HCT116 (cell line): ENCODE measurements at regions not wholly inside any gene's neighbourhood (a gene's known extent, or its start where the extent isn't known, plus 50 kb on each side); places are given as distances from the start of the nearest gene placed in this dataset.

Experiments used
- ATAC-seq: fragments of 200-7000 bp; cut with Tn5 transposase; 2 replicates; pipeline ENCODE4 v1.9.1; 2020; ENCODE audit warnings: mild to moderate bottlenecking, moderate library complexity
- BruUV-seq: library from RNA; stranded (reverse); fragments of 400-500 nt; replicated peaks from 2 replicates; lab custom pipeline; 2021; lab: Mats Ljungman, UMichigan
- CTCF ChIA-PET: fragments of 300-600 bp; sonication (Branson Sonifier 250); formaldehyde crosslinking; loops from one replicate; lab custom pipeline; 2021; ENCODE audit warnings: antibody characterized with exemption; lab: Charles Lee
- POLR2A ChIA-PET: fragments of 300-600, 350-600 bp; sonication (Branson Sonifier 250); formaldehyde crosslinking; loops from one replicate; lab custom pipeline; 2021; ENCODE audit warnings: antibody characterized with exemption; lab: Charles Lee
- RAD21 ChIA-PET, 2 experiments: fragments of 300-600 bp; sonication (Branson Sonifier 250); formaldehyde crosslinking; loops; one replicate each; lab custom pipeline; 2023; ENCODE audit warnings: low total read pairs in 2 of 2; ENCODE audit not compliant: uncharacterized antibody in 2 of 2, unreplicated experiment in 2 of 2, low non-redundant PET in 1 of 2; lab: Charles Lee
- DNase-seq: peaks from one replicate; pipeline ENCODE4 v3.0.0-alpha.2; 2010; ENCODE audit warnings: low read depth, low spot score
- H2AFZ ChIP-seq: fragments of 200-600 bp; shearing (Covaris generic), sonication (generic); 2 replicates; pipeline ENCODE4 v1.6.1; 2017; ENCODE audit warnings: low read depth, mixed run types, mixed read lengths, antibody characterized with exemption, low read length; ENCODE audit not compliant: poor library complexity, severe bottlenecking
- H3K27ac ChIP-seq: 2 replicates; pipeline ENCODE4 v1.5.1; 2012; ENCODE audit warnings: low read depth, low read length
- H3K27me3 ChIP-seq: fragments of 200-600 bp; sonication (generic); 2 replicates; pipeline ENCODE4 v1.6.1; 2016; ENCODE audit warnings: mixed run types, low read length, mixed read lengths; ENCODE audit not compliant: insufficient read depth
- H3K36me3 ChIP-seq, 2 experiments: fragments of 200-500 bp in 1 of 2; fragments of 200-600 bp in 1 of 2; sonication (Bioruptor generic) in 1 of 2; sonication (generic) in 1 of 2; 2 replicates each; pipeline versions ENCODE4 v1.5.1 to v1.6.1; 2014 to 2016; ENCODE audit warnings: low read length in 2 of 2, inconsistent platforms in 1 of 2, mixed read lengths in 1 of 2, mixed run types in 1 of 2; ENCODE audit not compliant: insufficient read depth in 2 of 2, control insufficient read depth in 1 of 2
- H3K4me1 ChIP-seq, 2 experiments: fragments of 200-600 bp in 1 of 2; sonication (generic) in 1 of 2; 2 replicates each; pipeline versions ENCODE4 v1.5.1 to v1.6.1; 2012 to 2017; ENCODE audit warnings: low read length in 2 of 2, inconsistent platforms in 1 of 2, mild to moderate bottlenecking in 1 of 2, mixed read lengths in 1 of 2, mixed run types in 1 of 2, moderate library complexity in 1 of 2; ENCODE audit not compliant: insufficient read depth in 2 of 2, control insufficient read depth in 1 of 2
- H3K4me2 ChIP-seq: fragments of 200-600 bp; sonication (generic); 2 replicates; pipeline ENCODE4 v1.6.1; 2017; ENCODE audit warnings: mixed run types, low read length, mixed read lengths
- H3K4me3 ChIP-seq, 2 experiments: fragments of 200-600 bp in 1 of 2; sonication (generic) in 1 of 2; replicated peaks in 1 of 2; 2 replicates each; pipeline ENCODE4 v1.5.1; 2011 to 2016; ENCODE audit warnings: low read length in 2 of 2, control low read depth in 1 of 2, low read depth in 1 of 2, mild to moderate bottlenecking in 1 of 2, mixed read lengths in 1 of 2, mixed run types in 1 of 2
- H3K79me2 ChIP-seq: fragments of 200-600 bp; sonication (generic); 2 replicates; pipeline ENCODE4 v1.6.1; 2017; ENCODE audit warnings: mild to moderate bottlenecking, mixed run types, low read length, moderate library complexity, mixed read lengths; ENCODE audit not compliant: insufficient read depth
- H3K9ac ChIP-seq: fragments of 200-600 bp; sonication (generic); 2 replicates; pipeline ENCODE4 v1.6.1; 2016; ENCODE audit warnings: low read length, mixed read lengths
- H3K9me2 ChIP-seq: fragments of 200-600 bp; sonication (generic), shearing (Covaris generic); 2 replicates; pipeline ENCODE4 v1.6.1; 2017; ENCODE audit warnings: mixed run types, mild to moderate bottlenecking, moderate library complexity; ENCODE audit not compliant: insufficient read depth
- H3K9me3 ChIP-seq, 2 experiments: fragments of 200-500 bp in 1 of 2; fragments of 200-600 bp in 1 of 2; sonication (Bioruptor generic) in 1 of 2; sonication (generic) in 1 of 2; 2 replicates each; pipeline ENCODE4 v1.6.1; 2014 to 2017; ENCODE audit warnings: low read length in 2 of 2, mixed read lengths in 2 of 2, inconsistent platforms in 1 of 2, low read depth in 1 of 2, mild to moderate bottlenecking in 1 of 2, mixed run types in 1 of 2, moderate library complexity in 1 of 2; ENCODE audit not compliant: control insufficient read depth in 1 of 2, insufficient read depth in 1 of 2
- H4K20me1 ChIP-seq: fragments of 200-600 bp; sonication (generic), shearing (Covaris generic); 2 replicates; pipeline ENCODE4 v1.6.1; 2017; ENCODE audit warnings: mixed run types, mild to moderate bottlenecking, moderate library complexity; ENCODE audit not compliant: insufficient read depth
- CEBPB ChIP-seq: IDR thresholded peaks from 2 replicates; pipeline ENCODE4 v1.6.1; 2012; ENCODE audit warnings: low read depth
- CTCF ChIP-seq, 3 experiments: fragments of 200-600 bp in 1 of 3; sonication (generic) in 1 of 3; IDR thresholded peaks in 2 of 3; conservative IDR thresholded peaks in 1 of 3; 2 replicates each; pipeline ENCODE4 v1.5.1; 2012 to 2017; ENCODE audit warnings: low read depth in 2 of 3, low read length in 2 of 3, antibody characterized with exemption in 1 of 3, borderline replicate concordance in 1 of 3, control low read depth in 1 of 3, mild to moderate bottlenecking in 1 of 3, mixed read lengths in 1 of 3, mixed run types in 1 of 3, moderate library complexity in 1 of 3; ENCODE audit not compliant: insufficient read depth in 1 of 3
- ELF1 ChIP-seq: IDR thresholded peaks from 2 replicates; pipeline ENCODE4 v1.6.1; 2012; ENCODE audit warnings: low read depth, borderline replicate concordance
- EZH2 ChIP-seq: fragments of 200-600 bp; sonication (generic); IDR thresholded peaks from 2 replicates; pipeline ENCODE4 v1.6.1; 2017; ENCODE audit warnings: antibody characterized with exemption, mixed run types
- FOSL1 ChIP-seq: IDR thresholded peaks from 2 replicates; pipeline ENCODE4 v1.6.1; 2012; ENCODE audit warnings: low read depth
- JUND ChIP-seq: IDR thresholded peaks from 2 replicates; pipeline ENCODE4 v1.6.1; 2012
- RAD21 ChIP-seq: IDR thresholded peaks from 2 replicates; pipeline ENCODE4 v1.6.1; 2012; ENCODE audit warnings: low read depth, mild to moderate bottlenecking
- REST ChIP-seq: IDR thresholded peaks from 2 replicates; pipeline ENCODE4 v1.6.1; 2012; ENCODE audit warnings: low read depth
- SIN3A ChIP-seq: IDR thresholded peaks from 2 replicates; pipeline ENCODE4 v1.6.1; 2012; ENCODE audit warnings: low read depth
- SP1 ChIP-seq: IDR thresholded peaks from 2 replicates; pipeline ENCODE4 v1.6.1; 2012; ENCODE audit warnings: low read depth
- SRF ChIP-seq: IDR thresholded peaks from 2 replicates; pipeline ENCODE4 v1.6.1; 2012; ENCODE audit warnings: low read depth
- TCF7L2 ChIP-seq: IDR thresholded peaks from 2 replicates; pipeline ENCODE4 v1.7.0; 2011; ENCODE audit warnings: borderline replicate concordance, inconsistent platforms; ENCODE audit not compliant: insufficient read depth, insufficient read length; ENCODE audit errors: extremely low read depth
- YY1 ChIP-seq: IDR thresholded peaks from 2 replicates; pipeline ENCODE4 v1.6.1; 2011; ENCODE audit warnings: low read length, low read depth, moderate library complexity, mild to moderate bottlenecking; ENCODE audit not compliant: insufficient replicate concordance; ENCODE audit errors: extremely low read depth
- ZBTB33 ChIP-seq: IDR thresholded peaks from 2 replicates; pipeline ENCODE4 v1.6.1; 2011; ENCODE audit warnings: mild to moderate bottlenecking, low read length, moderate library complexity; ENCODE audit not compliant: insufficient replicate concordance; ENCODE audit errors: extremely low read depth
- intact Hi-C: fragments of 100-400 bp; cut with micrococcal nuclease; formaldehyde crosslinking; loops from 2 replicates; pipeline ENCODE4 v1.10.0; 2022
- TF ChIP-seq, protein P1 (sequence below): IDR thresholded peaks from 2 replicates; pipeline ENCODE4 v1.6.1; 2012

GRCh38 chr9:11500780-11501179, 888.0 kb upstream of the PTPRD start:
- intact Hi-C loops: no loop called here
- CTCF ChIA-PET: no interaction called here
- Histone ChIP-seq H3K4me1 (no peaks in the 10 kb centered on the region), H2AFZ (no peak overlapping the region), H3K4me2 (no peak overlapping the region)
- DNase-seq: no peak
- TF ChIP-seq SRF (no peak), ZBTB33 (no peak), CTCF (IDR thresholded peaks at IDR 0.05 in 2 of 3, conservative IDR thresholded peaks at IDR 0.05 in 1 of 3; ENCODE audit: borderline replicate concordance in 1 of 3, insufficient read depth in 1 of 3, low read depth in 2 of 3, low read length in 2 of 3) (no peak), FOSL1 (no peak), SIN3A (no peak), RAD21 (no peak), TCF7L2 (no peak), REST (no peak), CEBPB (no peak), YY1 (no peak), ELF1 (no peak), EZH2 (no peak), JUND (no peak), SP1 (no peak)
- TF ChIP-seq, protein P1, sequence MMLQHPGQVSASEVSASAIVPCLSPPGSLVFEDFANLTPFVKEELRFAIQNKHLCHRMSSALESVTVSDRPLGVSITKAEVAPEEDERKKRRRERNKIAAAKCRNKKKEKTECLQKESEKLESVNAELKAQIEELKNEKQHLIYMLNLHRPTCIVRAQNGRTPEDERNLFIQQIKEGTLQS: no peak
- TF ChIP-seq, all 23 proteins: peak for 0
- Histone ChIP-seq H3K79me2 (no peaks in the 10 kb centered on the region), H4K20me1 (no peaks in the 10 kb centered on the region), H3K27me3 (no peaks in the 10 kb centered on the region), H3K9ac (no peak overlapping the region), H3K4me3 (no peak overlapping the region), H3K36me3 (no peaks in the 10 kb centered on the region), H3K9me2 (no peaks in the 10 kb centered on the region), H3K9me3 (peaks cover 3 to 24% of the 10 kb centered on the region in 2 experiments; a peak in 2 of 4 replicates), H3K27ac (no peak overlapping the region)
- POLR2A ChIA-PET: no interaction called here
- ATAC-seq: no peak
- no TSS peak for BruUV-seq
- RAD21 ChIA-PET: no interaction called here
